SU-DHL-6 (cell line): ENCODE measurements at regions not wholly inside any gene's neighbourhood (a gene's known extent, or its start where the extent isn't known, plus 50 kb on each side); places are given as distances from the start of the nearest gene placed in this dataset.

ENCODE experiments used
- H2AFZ ChIP-seq: fragments of 200-600 bp; sonication (generic); 2 replicates; pipeline ENCODE4 v1.6.1; 2014; ENCODE audit warnings: low read depth, mild to moderate bottlenecking, moderate library complexity, mixed read lengths, antibody characterized with exemption, low read length; ENCODE audit not compliant: severe bottlenecking
- H3F3A ChIP-seq: fragments of 200-600 bp; shearing (Covaris generic); 2 replicates; pipeline ENCODE4 v1.6.0; 2016; ENCODE audit warnings: antibody characterized with exemption, mild to moderate bottlenecking; ENCODE audit not compliant: insufficient read depth
- H3K27ac ChIP-seq: fragments of 200-600 bp; sonication (generic); 2 replicates; pipeline ENCODE4 v1.5.1; 2016; ENCODE audit warnings: low read depth, mild to moderate bottlenecking, low read length, moderate library complexity, mixed read lengths
- H3K27me3 ChIP-seq: fragments of 200-600 bp; sonication (generic), shearing (Covaris generic); 2 replicates; pipeline ENCODE4 v1.6.0; 2014; ENCODE audit warnings: mild to moderate bottlenecking, low read length
- H3K36me3 ChIP-seq: fragments of 200-600 bp; sonication (generic); 2 replicates; pipeline ENCODE4 v1.6.1; 2014; ENCODE audit warnings: mild to moderate bottlenecking, low read length, mixed read lengths
- H3K4me2 ChIP-seq: fragments of 300-600, 200-600 bp; shearing (Covaris generic), sonication (generic); 2 replicates; pipeline ENCODE4 v1.6.0; 2014; ENCODE audit warnings: low read length, low read depth, mild to moderate bottlenecking; ENCODE audit not compliant: poor library complexity, severe bottlenecking
- H3K4me3 ChIP-seq: fragments of 200-600 bp; sonication (generic); 2 replicates; pipeline ENCODE4 v1.5.1; 2014; ENCODE audit warnings: antibody characterized with exemption, low read length, mild to moderate bottlenecking, mixed read lengths; ENCODE audit not compliant: insufficient read depth, poor library complexity, severe bottlenecking
- H3K79me2 ChIP-seq: fragments of 200-600 bp; sonication (generic); 2 replicates; pipeline ENCODE4 v1.6.1; 2014; ENCODE audit warnings: mild to moderate bottlenecking, low read length, moderate library complexity; ENCODE audit not compliant: insufficient read depth
- H3K9ac ChIP-seq: fragments of 200-600 bp; sonication (generic); 2 replicates; pipeline ENCODE4 v1.7.0; 2014; ENCODE audit warnings: mild to moderate bottlenecking, low read length
- H3K9me2 ChIP-seq: fragments of 200-600 bp; sonication (generic); replicated peaks from 2 replicates; pipeline ENCODE4 v1.6.1; 2014; ENCODE audit warnings: low read length; ENCODE audit not compliant: insufficient read depth
- H3K9me3 ChIP-seq: fragments of 200-600 bp; sonication (generic); 2 replicates; pipeline ENCODE4 v1.6.1; 2014; ENCODE audit warnings: low read length, mixed read lengths; ENCODE audit not compliant: insufficient read depth
- H4K20me1 ChIP-seq: fragments of 200-600 bp; sonication (generic); 2 replicates; pipeline ENCODE4 v1.6.1; 2014; ENCODE audit warnings: low read depth, mild to moderate bottlenecking, antibody characterized with exemption, low read length, moderate library complexity, mixed read lengths
- EZH2phosphoT487 ChIP-seq: fragments of 200-600 bp; sonication (generic), shearing (Covaris generic); conservative IDR thresholded peaks from 2 replicates; pipeline ENCODE4 v1.6.1; 2018; ENCODE audit warnings: mild to moderate bottlenecking, antibody characterized with exemption, low read length, moderate library complexity, mixed read lengths
- TF ChIP-seq, protein P1 (sequence below): fragments of 200-600 bp; sonication (generic); IDR thresholded peaks from one replicate; pipeline ENCODE4 v1.5.1; 2017; ENCODE audit warnings: antibody characterized with exemption, mild to moderate bottlenecking, low read length, moderate library complexity; ENCODE audit not compliant: insufficient read depth, poor library complexity, severe bottlenecking

DNA sequence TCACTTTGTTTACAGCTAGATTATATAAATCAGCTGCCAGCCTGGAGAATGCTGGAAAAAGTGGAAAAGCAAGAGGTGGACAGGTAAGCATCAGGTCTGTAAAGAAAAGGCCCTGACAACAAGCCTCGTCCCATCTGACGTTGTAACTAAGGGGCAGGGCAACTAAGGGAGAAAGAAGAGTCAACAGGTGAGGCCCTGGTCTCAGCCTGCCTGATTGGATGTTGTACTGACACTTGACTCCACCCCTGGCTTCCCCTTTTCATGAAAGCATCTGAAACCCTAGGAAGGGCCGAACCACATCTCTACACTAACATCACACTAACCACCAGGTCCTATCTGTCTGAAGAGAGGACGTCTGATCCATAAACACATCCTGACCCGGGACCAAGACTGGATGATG, 357.6 kb upstream of the CFAP20DC start:
- no peaks in the 10 kb centered on the region for H3K27me3 ChIP-seq
- no peak overlapping the region for H2AFZ ChIP-seq
- TF ChIP-seq, protein P1, sequence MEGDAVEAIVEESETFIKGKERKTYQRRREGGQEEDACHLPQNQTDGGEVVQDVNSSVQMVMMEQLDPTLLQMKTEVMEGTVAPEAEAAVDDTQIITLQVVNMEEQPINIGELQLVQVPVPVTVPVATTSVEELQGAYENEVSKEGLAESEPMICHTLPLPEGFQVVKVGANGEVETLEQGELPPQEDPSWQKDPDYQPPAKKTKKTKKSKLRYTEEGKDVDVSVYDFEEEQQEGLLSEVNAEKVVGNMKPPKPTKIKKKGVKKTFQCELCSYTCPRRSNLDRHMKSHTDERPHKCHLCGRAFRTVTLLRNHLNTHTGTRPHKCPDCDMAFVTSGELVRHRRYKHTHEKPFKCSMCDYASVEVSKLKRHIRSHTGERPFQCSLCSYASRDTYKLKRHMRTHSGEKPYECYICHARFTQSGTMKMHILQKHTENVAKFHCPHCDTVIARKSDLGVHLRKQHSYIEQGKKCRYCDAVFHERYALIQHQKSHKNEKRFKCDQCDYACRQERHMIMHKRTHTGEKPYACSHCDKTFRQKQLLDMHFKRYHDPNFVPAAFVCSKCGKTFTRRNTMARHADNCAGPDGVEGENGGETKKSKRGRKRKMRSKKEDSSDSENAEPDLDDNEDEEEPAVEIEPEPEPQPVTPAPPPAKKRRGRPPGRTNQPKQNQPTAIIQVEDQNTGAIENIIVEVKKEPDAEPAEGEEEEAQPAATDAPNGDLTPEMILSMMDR, result no peak
- TF ChIP-seq EZH2phosphoT487, result no peak
- H3K4me2 ChIP-seq, result no peak overlapping the region
- no peak overlapping the region for H3K4me3 ChIP-seq
- H3K27ac ChIP-seq, result no peak overlapping the region
- H3K36me3 ChIP-seq, result no peaks in the 10 kb centered on the region
- H3K79me2 ChIP-seq, result no peaks in the 10 kb centered on the region
- H3K9me2 ChIP-seq, result no peaks in the 10 kb centered on the region
- no peaks in the 10 kb centered on the region for H3F3A ChIP-seq
- H3K9me3 ChIP-seq, result no peaks in the 10 kb centered on the region
- no peaks in the 10 kb centered on the region for H4K20me1 ChIP-seq
- H3K9ac ChIP-seq, result no peak overlapping the region

DNA sequence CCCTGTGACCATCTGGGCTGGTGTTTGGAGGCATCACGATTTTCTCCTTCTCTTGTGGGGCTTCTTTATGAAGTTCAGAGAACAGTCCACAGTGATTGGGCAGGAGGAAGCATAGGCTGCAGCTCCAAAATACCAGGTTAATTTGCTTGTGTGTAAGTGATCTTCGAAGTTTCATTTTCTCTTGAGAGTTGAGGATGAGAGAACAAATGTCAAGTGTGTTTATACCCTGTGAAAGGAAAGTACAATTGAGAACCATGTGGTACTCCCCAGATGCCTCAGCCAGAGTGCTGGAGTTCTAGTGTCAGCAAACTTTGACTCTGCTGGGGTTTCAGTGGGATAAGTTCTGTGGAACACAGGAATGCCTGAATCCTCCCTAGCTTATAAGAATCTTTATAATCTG, 357.1 kb upstream of the CFAP20DC start:
- Histone ChIP-seq H3K27me3 (no peaks in the 10 kb centered on the region), H3K9me3 (no peaks in the 10 kb centered on the region), H3K9ac (no peak overlapping the region), H2AFZ (no peak overlapping the region), H3K79me2 (no peaks in the 10 kb centered on the region), H4K20me1 (no peaks in the 10 kb centered on the region), H3K36me3 (no peaks in the 10 kb centered on the region), H3F3A (no peaks in the 10 kb centered on the region), H3K9me2 (no peaks in the 10 kb centered on the region), H3K27ac (no peak overlapping the region), H3K4me3 (no peak overlapping the region), H3K4me2 (no peak overlapping the region)
- no peak for TF ChIP-seq EZH2phosphoT487
- TF ChIP-seq, protein P1, result no peak

DNA sequence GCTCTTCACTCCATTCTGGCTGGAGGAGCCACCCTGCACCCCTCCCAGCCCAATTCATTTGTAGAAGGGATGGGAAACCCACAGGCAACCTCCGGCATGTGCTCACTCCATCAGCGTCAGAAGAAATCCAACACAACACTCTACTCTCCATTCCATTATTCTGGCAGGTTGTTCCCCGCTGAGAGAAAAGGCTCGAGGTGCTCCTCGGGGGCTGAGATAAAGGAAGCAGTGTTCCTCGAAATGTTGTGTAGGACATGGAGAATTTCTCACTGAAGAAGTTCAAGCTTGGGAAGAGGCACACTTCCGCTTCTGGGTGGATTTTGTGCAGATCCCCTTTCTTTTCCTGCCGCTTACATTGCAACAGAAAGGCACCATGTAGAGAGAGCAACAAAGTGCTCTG, 355.0 kb upstream of the CFAP20DC start:
- Histone ChIP-seq H3K27ac (no peak overlapping the region), H3K4me2 (no peak overlapping the region), H3K9me2 (no peaks in the 10 kb centered on the region), H3K79me2 (no peaks in the 10 kb centered on the region), H4K20me1 (no peaks in the 10 kb centered on the region), H3K9ac (no peak overlapping the region), H3K36me3 (no peaks in the 10 kb centered on the region), H3F3A (no peaks in the 10 kb centered on the region), H3K27me3 (no peaks in the 10 kb centered on the region), H3K4me3 (no peak overlapping the region), H2AFZ (no peak overlapping the region), H3K9me3 (no peaks in the 10 kb centered on the region)
- no peak for TF ChIP-seq EZH2phosphoT487
- TF ChIP-seq, protein P1, result no peak
